HepG2 (cell line): ENCODE measurements at regions not wholly inside any gene's neighbourhood (a gene's known extent, or its start where the extent isn't known, plus 50 kb on each side); places are given as distances from the start of the nearest gene placed in this dataset.

Experiments used
- ATAC-seq: fragments of 200-7000 bp; cut with Tn5 transposase; 3 replicates; pipeline ENCODE4 v1.9.1; 2020; ENCODE audit warnings: mild to moderate bottlenecking, moderate library complexity
- BruUV-seq: library from RNA; stranded (reverse); fragments of 400-500 nt; replicated peaks from 2 replicates; lab custom pipeline; 2021; lab: Mats Ljungman, UMichigan
- CTCF ChIA-PET: fragments of 300-600 bp; formaldehyde crosslinking; extraction: SDS; loops from one replicate; lab custom pipeline; 2021; ENCODE audit warnings: low total read pairs, inconsistent platforms, low intra/inter-chr PET ratio; lab: Yijun Ruan, JAX
- POLR2A ChIA-PET: fragments of 350-600 bp; sonication (Branson Sonifier 250); formaldehyde crosslinking; loops from one replicate; lab custom pipeline; 2020; ENCODE audit warnings: antibody characterized with exemption, inconsistent platforms; lab: Yijun Ruan, JAX
- DNase-seq: peaks from one replicate; pipeline ENCODE4 v3.0.0-alpha.2; 2015; ENCODE audit warnings: low spot score
- FAIRE-seq: peaks from 3 replicates; lab custom pipeline; 2011; peaks lifted over from hg19 to GRCh38; lab: Jason Lieb, UNC
- H2AFZ ChIP-seq: one replicate; pipeline ENCODE4 v1.6.1; 2011; ENCODE audit warnings: low read length, inconsistent platforms
- H3K27ac ChIP-seq: fragments of 300-600 bp; 3 replicates; pipeline ENCODE4 v1.8.0; 2011; ENCODE audit warnings: mixed run types, mild to moderate bottlenecking, mixed read lengths, low read length, inconsistent platforms; ENCODE audit not compliant: insufficient read depth; ENCODE audit errors: extremely low read length
- H3K27me3 ChIP-seq, 2 experiments: fragments of 200-600 bp in 1 of 2; 2 replicates in 1 of 2; 3 replicates in 1 of 2; pipeline versions ENCODE4 v1.6.0 to v1.8.0; 2011; ENCODE audit warnings: low read length in 2 of 2, mild to moderate bottlenecking in 2 of 2, moderate library complexity in 2 of 2, inconsistent platforms in 1 of 2; ENCODE audit not compliant: insufficient read depth in 2 of 2, control insufficient read depth in 1 of 2
- H3K36me3 ChIP-seq, 2 experiments: fragments of 200-600 bp in 1 of 2; replicated peaks in 1 of 2; 2 replicates in 1 of 2; 3 replicates in 1 of 2; pipeline versions ENCODE4 v1.5.1 to v1.8.0; 2011; ENCODE audit warnings: low read length in 2 of 2, inconsistent platforms in 1 of 2; ENCODE audit not compliant: insufficient read depth in 2 of 2, control insufficient read depth in 1 of 2
- H3K4me1 ChIP-seq: 2 replicates; pipeline ENCODE4 v1.5.1; 2012; ENCODE audit warnings: low read length, inconsistent platforms; ENCODE audit not compliant: insufficient read depth
- H3K4me2 ChIP-seq: 2 replicates; pipeline ENCODE4 v1.6.0; 2011; ENCODE audit warnings: low read depth, low read length, inconsistent platforms
- H3K4me3 ChIP-seq, 3 experiments: fragments of 200-600 bp in 1 of 3; sonication (generic), shearing (Covaris generic) in 1 of 3; replicated peaks in 1 of 3; 2 replicates each; pipeline ENCODE4 v1.5.1; 2011 to 2016; ENCODE audit warnings: low read length in 3 of 3, inconsistent platforms in 2 of 3, low read depth in 2 of 3, mild to moderate bottlenecking in 2 of 3, control low read depth in 1 of 3, mixed read lengths in 1 of 3; ENCODE audit not compliant: insufficient read depth in 1 of 3
- H3K79me2 ChIP-seq: one replicate; pipeline ENCODE4 v1.6.1; 2011; ENCODE audit warnings: low read length, inconsistent platforms; ENCODE audit not compliant: insufficient read depth
- H3K9ac ChIP-seq: 2 replicates; pipeline ENCODE4 v1.6.0; 2011; ENCODE audit warnings: mild to moderate bottlenecking, low read depth, low read length, inconsistent platforms; ENCODE audit not compliant: insufficient read depth
- H3K9me3 ChIP-seq: 2 replicates; pipeline ENCODE4 v1.5.1; 2012; ENCODE audit warnings: mild to moderate bottlenecking, low read length
- H4K20me1 ChIP-seq: 2 replicates; pipeline ENCODE4 v1.6.0; 2011; ENCODE audit warnings: inconsistent platforms, mild to moderate bottlenecking, low read length, moderate library complexity; ENCODE audit not compliant: insufficient read depth
- E2F1 ChIP-seq: sonication (generic); formaldehyde crosslinking; IDR thresholded peaks from 2 replicates; pipeline ENCODE4 v1.5.0; 2020; ENCODE audit warnings: missing genetic modification reagents
- GATAD2A ChIP-seq: IDR thresholded peaks from 2 replicates; pipeline ENCODE4 v1.6.1; 2016
- PPARG ChIP-seq: conservative IDR thresholded peaks from 2 replicates; pipeline ENCODE4 v1.6.1; 2016; ENCODE audit warnings: missing biosample characterization, missing genetic modification reagents
- RAD21 ChIP-seq: fragments of 450-650 bp; formaldehyde crosslinking; IDR thresholded peaks from 2 replicates; pipeline ENCODE4 v1.5.0; 2020; ENCODE audit warnings: mild to moderate bottlenecking
- SP1 ChIP-seq, 2 experiments: fragments of 450-650 bp in 1 of 2; sonication (generic) in 1 of 2; formaldehyde crosslinking in 1 of 2; IDR thresholded peaks; 2 replicates each; pipeline versions ENCODE4 v1.4.0 to v1.6.1; 2016 to 2020; ENCODE audit warnings: missing genetic modification reagents in 1 of 2
- SRY ChIP-seq: sonication (generic); formaldehyde crosslinking; IDR thresholded peaks from 2 replicates; pipeline ENCODE4 v1.8.0; 2022; ENCODE audit warnings: mild to moderate bottlenecking, missing genetic modification reagents
- ZNF557 ChIP-seq: sonication (generic); formaldehyde crosslinking; IDR thresholded peaks from 2 replicates; pipeline ENCODE4 v1.4.0; 2020; ENCODE audit warnings: missing genetic modification reagents
- ZNF607 ChIP-seq: sonication (generic); formaldehyde crosslinking; IDR thresholded peaks from 2 replicates; pipeline ENCODE4 v1.5.1; 2020; ENCODE audit warnings: missing genetic modification reagents, mild to moderate bottlenecking, borderline replicate concordance
- ZNF644 ChIP-seq: IDR thresholded peaks from 2 replicates; pipeline ENCODE4 v1.6.1; 2016; ENCODE audit warnings: low read depth
- ZNF660 ChIP-seq: sonication (generic); formaldehyde crosslinking; IDR thresholded peaks from 2 replicates; pipeline ENCODE4 v1.5.1; 2020; ENCODE audit warnings: mild to moderate bottlenecking, low read depth, missing genetic modification reagents, borderline replicate concordance
- ZSCAN5A ChIP-seq: sonication (generic); formaldehyde crosslinking; IDR thresholded peaks from 2 replicates; pipeline ENCODE4 v1.8.0; 2022; ENCODE audit warnings: mild to moderate bottlenecking, missing genetic modification reagents, borderline replicate concordance
- ZXDC ChIP-seq: sonication (generic); formaldehyde crosslinking; IDR thresholded peaks from 2 replicates; pipeline ENCODE4 v1.5.0; 2020; ENCODE audit warnings: mild to moderate bottlenecking, missing genetic modification reagents
- WGBS: methylation state at CpG from one replicate; pipeline ENCODE4 v1.1.6; 2017; ENCODE audit warnings: low lambda C conversion rate; 5-methylcytosine and 5-hydroxymethylcytosine counted together
- in situ Hi-C: cut with HindIII; loops from 2 replicates; pipeline ENCODE4 v1.10.0; 2017; ENCODE audit warnings: low pct_unique_long_range_greater_than_20kb; ENCODE audit not compliant: extremely low pct_ligation_motif_present
- intact Hi-C: fragments of 100-400 bp; cut with micrococcal nuclease; formaldehyde crosslinking; loops from one replicate; pipeline ENCODE4 v1.10.0; 2022; ENCODE audit not compliant: unreplicated experiment

- TF ChIP-seq ZSCAN5A (CRISPR knock-in tag): no peak
Observed at GRCh38 chr3:72303926-72304325, 519.0 kb upstream of the PROK2 start (continued).

DNA sequence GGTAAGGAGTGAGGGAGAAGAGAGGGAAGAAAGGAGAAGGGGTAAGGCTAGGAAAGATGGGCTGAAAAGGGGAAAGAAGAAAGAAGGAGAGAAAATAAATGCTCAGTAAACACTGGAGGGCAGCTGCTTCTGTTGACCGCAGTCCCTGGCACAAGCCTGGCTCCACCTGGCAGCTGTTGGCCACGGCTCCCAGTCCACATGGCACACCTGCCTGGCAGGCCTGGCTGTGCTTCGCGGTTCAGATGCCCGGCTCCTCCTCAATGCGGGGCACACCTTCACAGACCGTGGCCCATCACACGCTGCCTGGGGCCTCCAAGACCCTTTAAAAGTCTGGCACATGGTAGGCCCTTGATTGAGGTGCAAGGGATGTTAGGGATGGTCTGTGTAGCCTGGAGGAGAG, 516.8 kb upstream of the PROK2 start:
- Histone ChIP-seq H3K36me3 (no peaks in the 10 kb centered on the region), H3K27ac (no peak overlapping the region), H3K4me1 (no peaks in the 10 kb centered on the region), H4K20me1 (no peaks in the 10 kb centered on the region), H3K4me3 (no peak overlapping the region), H3K4me2 (no peak overlapping the region), H3K9me3 (no peaks in the 10 kb centered on the region), H3K79me2 (no peaks in the 10 kb centered on the region), H2AFZ (no peak overlapping the region), H3K27me3 (peaks cover 1 to 17% of the 10 kb centered on the region in 2 experiments; a peak in 2 of 5 replicates), H3K9ac (no peak overlapping the region)
- no peak for FAIRE-seq
- 57% methylated on average over 8 of the region's 8 CpGs for whole genome bisulfite sequencing
- ChIA-PET POLR2A (no interaction called here), CTCF (no interaction called here)
- in situ Hi-C loops (no loop called here), intact Hi-C loops (no loop called here)
- DNase-seq: no peak
- BruUV-seq: no TSS peak
- no peak for ATAC-seq
- TF ChIP-seq ZNF557 (CRISPR knock-in tag) (no peak), ZNF644 (CRISPR knock-in tag) (no peak), GATAD2A (CRISPR knock-in tag) (no peak), E2F1 (CRISPR knock-in tag) (no peak), ZNF660 (CRISPR knock-in tag) (no peak), ZNF607 (CRISPR knock-in tag) (no peak), PPARG (no peak), SRY (CRISPR knock-in tag) (no peak), SP1 (IDR thresholded peaks at IDR 0.05) (no peak), SP1 (CRISPR knock-in tag; IDR thresholded peaks at IDR 0.05) (no peak), ZXDC (CRISPR knock-in tag) (no peak), RAD21 (CRISPR knock-in tag) (no peak)
